Nephron progenitor cell (in vitro differentiated cells): ENCODE measurements at regions not wholly inside any gene's neighbourhood (a gene's known extent, or its start where the extent isn't known, plus 50 kb on each side); places are given as distances from the start of the nearest gene placed in this dataset.

ENCODE experiments used
- DNase-seq: peaks from one replicate; pipeline ENCODE4 v3.0.0; 2021
- H3K27ac Mint-ChIP-seq: 2 replicates; pipeline ENCODE4 v1.8.0; 2021; ENCODE audit warnings: mild to moderate bottlenecking, moderate library complexity, mixed read lengths
- H3K27me3 Mint-ChIP-seq: 2 replicates; pipeline ENCODE4 v1.8.0; 2021; ENCODE audit warnings: mild to moderate bottlenecking, low read depth, mixed read lengths; ENCODE audit not compliant: poor library complexity
- H3K36me3 Mint-ChIP-seq: 2 replicates; pipeline ENCODE4 v1.8.0; 2021; ENCODE audit warnings: low read depth, mixed read lengths
- H3K4me1 Mint-ChIP-seq: 2 replicates; pipeline ENCODE4 v1.8.0; 2021; ENCODE audit warnings: mixed read lengths
- H3K4me3 Mint-ChIP-seq: 2 replicates; pipeline ENCODE4 v1.8.0; 2021; ENCODE audit warnings: mild to moderate bottlenecking, moderate library complexity, mixed read lengths
- H3K9me3 Mint-ChIP-seq: 2 replicates; pipeline ENCODE4 v1.8.0; 2021; ENCODE audit warnings: mild to moderate bottlenecking, moderate library complexity, mixed read lengths
- TF ChIP-seq, protein P1 (sequence below): fragments of 200-600 bp; sonication (generic); IDR thresholded peaks from 2 replicates; pipeline ENCODE4 v1.5.0; 2021; ENCODE audit warnings: antibody characterized with exemption

DNA sequence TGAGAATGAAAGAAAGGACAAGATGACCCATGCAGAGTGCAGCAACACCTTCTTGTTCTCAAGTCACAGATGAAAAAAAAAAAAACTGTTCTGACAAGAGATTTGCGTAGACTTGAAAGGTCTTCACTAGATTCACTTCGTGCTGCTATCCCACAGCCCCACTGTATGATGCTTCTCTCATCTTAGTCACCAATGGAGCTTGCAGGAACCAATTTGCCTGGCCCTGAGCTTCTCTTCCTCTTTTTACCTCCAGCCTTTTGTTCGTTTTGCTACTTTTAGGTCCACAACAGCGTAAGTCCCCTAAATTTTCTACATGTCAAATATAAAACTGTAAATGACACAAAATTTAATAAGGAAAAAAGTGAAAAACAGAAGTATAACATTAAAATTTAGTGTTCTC, 107.9 kb upstream of the NAP1L1 start:
- H3K27me3 Mint-ChIP-seq = peaks cover 2% of the 10 kb centered on the region
- H3K27ac Mint-ChIP-seq = no peak overlapping the region
- TF ChIP-seq, protein P1, sequence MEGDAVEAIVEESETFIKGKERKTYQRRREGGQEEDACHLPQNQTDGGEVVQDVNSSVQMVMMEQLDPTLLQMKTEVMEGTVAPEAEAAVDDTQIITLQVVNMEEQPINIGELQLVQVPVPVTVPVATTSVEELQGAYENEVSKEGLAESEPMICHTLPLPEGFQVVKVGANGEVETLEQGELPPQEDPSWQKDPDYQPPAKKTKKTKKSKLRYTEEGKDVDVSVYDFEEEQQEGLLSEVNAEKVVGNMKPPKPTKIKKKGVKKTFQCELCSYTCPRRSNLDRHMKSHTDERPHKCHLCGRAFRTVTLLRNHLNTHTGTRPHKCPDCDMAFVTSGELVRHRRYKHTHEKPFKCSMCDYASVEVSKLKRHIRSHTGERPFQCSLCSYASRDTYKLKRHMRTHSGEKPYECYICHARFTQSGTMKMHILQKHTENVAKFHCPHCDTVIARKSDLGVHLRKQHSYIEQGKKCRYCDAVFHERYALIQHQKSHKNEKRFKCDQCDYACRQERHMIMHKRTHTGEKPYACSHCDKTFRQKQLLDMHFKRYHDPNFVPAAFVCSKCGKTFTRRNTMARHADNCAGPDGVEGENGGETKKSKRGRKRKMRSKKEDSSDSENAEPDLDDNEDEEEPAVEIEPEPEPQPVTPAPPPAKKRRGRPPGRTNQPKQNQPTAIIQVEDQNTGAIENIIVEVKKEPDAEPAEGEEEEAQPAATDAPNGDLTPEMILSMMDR = no peak
- peaks cover 18% of the 10 kb centered on the region for H3K4me1 Mint-ChIP-seq
- H3K36me3 Mint-ChIP-seq = no peaks in the 10 kb centered on the region
- peaks cover 2% of the 10 kb centered on the region for H3K9me3 Mint-ChIP-seq
- no peak overlapping the region for H3K4me3 Mint-ChIP-seq
- no peak for DNase-seq

DNA sequence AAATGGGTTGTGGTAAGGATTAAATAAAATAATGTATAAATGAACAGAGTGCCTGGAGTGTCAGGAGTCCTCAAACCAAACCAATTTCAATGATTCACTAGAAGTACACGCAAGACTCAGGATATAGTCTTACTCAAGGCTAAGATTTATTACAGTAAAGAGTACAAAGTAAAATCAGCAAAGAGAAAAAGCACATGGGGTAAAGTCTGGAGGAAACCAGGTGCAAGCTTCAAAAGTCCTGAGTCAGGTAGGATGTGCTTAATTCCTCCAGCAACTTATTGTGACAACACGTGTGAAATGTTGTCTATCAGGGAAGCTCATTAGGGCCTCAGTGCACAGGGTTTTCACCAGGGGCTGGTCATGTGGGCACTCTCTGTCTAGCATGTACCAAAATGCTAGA, 105.8 kb upstream of the NAP1L1 start:
- no peak for DNase-seq
- Mint-ChIP-seq H3K36me3 (no peaks in the 10 kb centered on the region), H3K27ac (no peak overlapping the region), H3K9me3 (no peaks in the 10 kb centered on the region), H3K4me3 (no peak overlapping the region), H3K27me3 (peaks cover 2% of the 10 kb centered on the region), H3K4me1 (peaks cover 18% of the 10 kb centered on the region)
- TF ChIP-seq, protein P1 = no peak

DNA sequence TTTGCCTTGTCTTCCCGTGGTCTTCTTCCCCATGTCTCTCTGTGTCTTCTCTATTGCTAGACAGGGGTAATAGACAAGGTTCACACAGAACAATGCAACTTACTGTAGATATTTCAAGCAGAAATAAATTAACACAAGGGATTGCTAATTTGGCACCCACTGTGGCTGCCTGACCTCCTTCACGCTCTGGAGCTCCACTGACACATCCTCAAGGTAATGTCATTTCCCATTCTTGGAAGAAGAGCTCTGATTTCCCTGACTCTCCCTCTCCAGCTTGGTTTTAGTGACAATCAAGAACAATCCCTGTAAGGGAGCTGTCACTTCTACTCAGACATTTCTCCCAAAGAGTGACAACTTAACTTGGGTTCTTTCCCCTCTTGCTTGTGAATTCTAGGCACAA, 105.4 kb upstream of the NAP1L1 start:
- Mint-ChIP-seq H3K27ac (no peak overlapping the region), H3K4me1 (peaks cover 15% of the 10 kb centered on the region), H3K4me3 (no peak overlapping the region), H3K9me3 (no peaks in the 10 kb centered on the region), H3K27me3 (peaks cover 2% of the 10 kb centered on the region), H3K36me3 (no peaks in the 10 kb centered on the region)
- TF ChIP-seq, protein P1 = no peak
- DNase-seq = no peak

DNA sequence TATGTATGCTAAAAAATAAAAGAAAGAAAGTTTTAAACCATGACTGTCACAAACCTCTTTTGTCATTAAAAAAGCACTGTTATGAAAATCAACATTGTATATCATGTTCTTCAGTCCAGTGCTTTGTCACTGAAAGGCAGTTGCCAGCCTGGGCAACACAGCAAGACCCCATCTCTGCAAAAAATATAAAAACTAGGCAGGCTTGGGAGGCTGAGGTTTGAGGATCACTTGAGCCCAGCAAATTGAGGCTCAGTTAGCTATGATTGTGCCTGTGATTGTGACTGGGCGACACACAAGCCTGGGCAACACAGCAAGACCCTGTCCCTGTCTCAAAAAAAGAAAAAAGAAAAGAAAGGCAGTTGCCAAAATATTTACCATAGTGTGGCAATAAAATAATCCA, 102.7 kb upstream of the NAP1L1 start:
- no peak for DNase-seq
- Mint-ChIP-seq H3K27me3 (no peaks in the 10 kb centered on the region), H3K36me3 (no peaks in the 10 kb centered on the region), H3K27ac (no peak overlapping the region), H3K4me1 (no peaks in the 10 kb centered on the region), H3K9me3 (no peaks in the 10 kb centered on the region), H3K4me3 (no peak overlapping the region)
- TF ChIP-seq, protein P1 = no peak

DNA sequence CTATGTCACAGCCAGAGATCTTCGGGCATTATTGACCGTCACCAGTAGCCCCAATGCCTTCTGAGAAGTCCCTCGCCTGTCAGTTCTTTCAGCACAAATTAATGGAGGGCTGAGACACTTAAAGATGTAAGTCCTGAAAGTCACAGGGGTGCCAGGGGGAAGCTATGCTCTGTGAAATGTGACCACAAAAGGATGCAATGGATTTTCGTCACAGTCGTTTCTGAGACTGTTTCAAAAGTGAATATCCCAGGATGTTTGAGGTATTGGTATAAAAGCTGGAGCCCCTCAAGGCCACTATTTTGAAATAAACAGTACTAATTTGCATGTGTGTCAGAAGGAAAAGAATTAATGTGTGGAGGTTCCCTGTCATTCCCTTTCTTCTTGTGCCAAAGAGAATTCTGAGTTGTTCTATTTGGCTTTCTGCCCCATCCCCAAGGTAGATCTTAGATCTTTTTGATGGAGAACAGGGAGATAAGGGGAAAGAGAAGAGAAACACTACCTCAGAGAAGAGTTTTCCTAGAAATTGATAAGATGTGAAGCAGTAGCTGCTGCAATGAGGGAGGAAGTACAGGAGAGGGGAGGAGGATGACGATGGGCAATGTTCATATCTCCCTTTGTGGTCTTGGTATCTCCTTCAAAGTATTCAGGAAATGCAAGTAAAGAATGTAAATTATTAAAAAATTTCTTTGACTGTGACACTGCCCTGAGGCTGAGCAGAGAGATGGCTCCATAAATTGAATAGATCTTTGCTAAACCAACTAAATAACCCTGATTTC, 101.8 kb upstream of the NAP1L1 start:
- H3K9me3 Mint-ChIP-seq = no peaks in the 10 kb centered on the region
- TF ChIP-seq, protein P1 = no peak
- no peaks in the 10 kb centered on the region for H3K36me3 Mint-ChIP-seq
- no peaks in the 10 kb centered on the region for H3K4me1 Mint-ChIP-seq
- no peak overlapping the region for H3K27ac Mint-ChIP-seq
- H3K27me3 Mint-ChIP-seq = no peaks in the 10 kb centered on the region
- no peak overlapping the region for H3K4me3 Mint-ChIP-seq
- DNase-seq = no peak
